MM.1S (cell line): ENCODE measurements at regions not wholly inside any gene's neighbourhood (a gene's known extent, or its start where the extent isn't known, plus 50 kb on each side); places are given as distances from the start of the nearest gene placed in this dataset.

Experiments
- EZH2 ChIP-seq: fragments of 300-600 bp; sonication (generic); optimal IDR thresholded peaks from 2 replicates; pipeline ENCODE3; 2017; ENCODE audit warnings: low read depth, mild to moderate bottlenecking, antibody characterized with exemption, low read length, mixed read lengths
- EZH2phosphoT487 ChIP-seq: fragments of 300-600 bp; sonication (generic); IDR thresholded peaks from 2 replicates; pipeline ENCODE4 v1.6.1; 2018; ENCODE audit warnings: antibody characterized with exemption, low read length
- TF ChIP-seq, protein P1 (sequence below): fragments of 300-600 bp; sonication (generic); IDR thresholded peaks from 2 replicates; pipeline ENCODE4 v1.5.1; 2016; ENCODE audit warnings: antibody characterized with exemption, low read length, mixed read lengths

DNA sequence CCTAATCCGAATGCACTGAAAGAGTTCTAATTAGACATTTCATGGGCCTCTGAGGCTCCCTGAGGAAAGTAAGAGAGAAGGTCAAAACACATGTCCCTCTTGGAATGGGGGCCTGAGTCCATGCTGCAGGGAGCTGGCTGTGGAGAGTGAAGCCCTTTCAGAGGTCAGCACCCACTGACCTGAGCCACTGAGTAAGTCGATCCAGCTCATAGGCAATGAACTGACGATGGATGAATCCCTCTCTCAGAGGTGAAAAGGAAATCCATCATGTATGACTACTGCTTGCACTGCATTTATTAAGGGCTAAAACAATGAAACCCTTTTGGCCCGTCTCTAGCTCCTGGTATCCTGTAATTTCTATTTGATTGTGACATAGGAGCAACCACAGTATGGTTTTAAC, 288.9 kb upstream of the VLDLR start:
- TF ChIP-seq EZH2 = no peak
- TF ChIP-seq, protein P1, sequence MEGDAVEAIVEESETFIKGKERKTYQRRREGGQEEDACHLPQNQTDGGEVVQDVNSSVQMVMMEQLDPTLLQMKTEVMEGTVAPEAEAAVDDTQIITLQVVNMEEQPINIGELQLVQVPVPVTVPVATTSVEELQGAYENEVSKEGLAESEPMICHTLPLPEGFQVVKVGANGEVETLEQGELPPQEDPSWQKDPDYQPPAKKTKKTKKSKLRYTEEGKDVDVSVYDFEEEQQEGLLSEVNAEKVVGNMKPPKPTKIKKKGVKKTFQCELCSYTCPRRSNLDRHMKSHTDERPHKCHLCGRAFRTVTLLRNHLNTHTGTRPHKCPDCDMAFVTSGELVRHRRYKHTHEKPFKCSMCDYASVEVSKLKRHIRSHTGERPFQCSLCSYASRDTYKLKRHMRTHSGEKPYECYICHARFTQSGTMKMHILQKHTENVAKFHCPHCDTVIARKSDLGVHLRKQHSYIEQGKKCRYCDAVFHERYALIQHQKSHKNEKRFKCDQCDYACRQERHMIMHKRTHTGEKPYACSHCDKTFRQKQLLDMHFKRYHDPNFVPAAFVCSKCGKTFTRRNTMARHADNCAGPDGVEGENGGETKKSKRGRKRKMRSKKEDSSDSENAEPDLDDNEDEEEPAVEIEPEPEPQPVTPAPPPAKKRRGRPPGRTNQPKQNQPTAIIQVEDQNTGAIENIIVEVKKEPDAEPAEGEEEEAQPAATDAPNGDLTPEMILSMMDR = no peak
- no peak for TF ChIP-seq EZH2phosphoT487
